NCI-H2171 (cell line): ENCODE measurements at regions not wholly inside any gene's neighbourhood (a gene's known extent, or its start where the extent isn't known, plus 50 kb on each side); places are given as distances from the start of the nearest gene placed in this dataset.

ENCODE experiments used
- DNase-seq: peaks from one replicate; lab custom pipeline; 2025; lab: John Stamatoyannopoulos, UW

GRCh38 chr7:22657479-22657878, 69.5 kb upstream of the IL6 start:
- DNase-seq, result no peak

- no peak for DNase-seq
Observed at GRCh38 chr7:22655781-22656180, 71.2 kb upstream of the IL6 start.

- no peak for DNase-seq
Observed at GRCh38 chr7:22654831-22655230, 72.2 kb upstream of the IL6 start.

GRCh38 chr7:22653951-22654350, 73.0 kb upstream of the IL6 start:
- DNase-seq, result no peak

GRCh38 chr7:22651534-22652243, 75.3 kb upstream of the IL6 start:
- no peak for DNase-seq

GRCh38 chr7:22651036-22651435, 76.0 kb upstream of the IL6 start:
- no peak for DNase-seq

GRCh38 chr7:22649686-22650085, 77.3 kb upstream of the IL6 start:
- no peak for DNase-seq

- DNase-seq, result no peak
Observed at GRCh38 chr7:22647451-22648257, 79.3 kb upstream of the IL6 start.

GRCh38 chr7:22645418-22646181, 81.4 kb upstream of the IL6 start:
- DNase-seq, result no peak

GRCh38 chr7:22642454-22642853, 84.5 kb upstream of the IL6 start:
- no peak for DNase-seq

GRCh38 chr7:22640269-22640668, 86.7 kb upstream of the IL6 start:
- no peak for DNase-seq

GRCh38 chr7:22639396-22639795, 87.6 kb upstream of the IL6 start:
- DNase-seq, result no peak

- DNase-seq, result no peak
Observed at GRCh38 chr7:22635349-22635748, 91.7 kb upstream of the IL6 start.

- no peak for DNase-seq
Observed at GRCh38 chr7:22633954-22634474, 93.0 kb upstream of the IL6 start.

- no peak for DNase-seq
Observed at GRCh38 chr7:22633286-22633953, 93.6 kb upstream of the IL6 start.

GRCh38 chr7:22632674-22633073, 94.3 kb upstream of the IL6 start:
- no peak for DNase-seq

- no peak for DNase-seq
Observed at GRCh38 chr7:22631730-22632129, 95.3 kb upstream of the IL6 start.

GRCh38 chr7:22630069-22630468, 96.9 kb upstream of the IL6 start:
- no peak for DNase-seq

- DNase-seq, result no peak
Observed at GRCh38 chr7:22629056-22629455, 97.9 kb upstream of the IL6 start.

GRCh38 chr7:22628112-22628511, 98.9 kb upstream of the IL6 start:
- DNase-seq, result no peak

GRCh38 chr7:22627136-22627535, 99.9 kb upstream of the IL6 start:
- no peak for DNase-seq

- DNase-seq, result no peak
Observed at GRCh38 chr7:22625251-22625650, 101.7 kb upstream of the IL6 start.
